BE2C (cell line): ENCODE measurements at regions not wholly inside any gene's neighbourhood (a gene's known extent, or its start where the extent isn't known, plus 50 kb on each side); places are given as distances from the start of the nearest gene placed in this dataset.
"Not testable (repeated sequence)": the region's sequence is repeated elsewhere in the genome, so short reads cannot be mapped to it uniquely, and the experiment has no call there.

ENCODE experiments used
- DNase-seq: peaks from one replicate; pipeline ENCODE4 v3.0.0-alpha.2; 2020
- H3K27me3 ChIP-seq: fragments of 250-450 bp; sonication (Bioruptor Pico); 2 replicates; pipeline ENCODE4 v1.5.1; 2020; ENCODE audit warnings: mild to moderate bottlenecking
- H3K36me3 ChIP-seq: fragments of 250-450 bp; sonication (Bioruptor Pico); 2 replicates; pipeline ENCODE4 v1.5.1; 2020; ENCODE audit warnings: mild to moderate bottlenecking
- H3K4me1 ChIP-seq: fragments of 250-450 bp; sonication (Bioruptor Pico); 2 replicates; pipeline ENCODE4 v1.5.1; 2020
- H3K4me3 ChIP-seq: 2 replicates; pipeline ENCODE4 v1.5.1; 2011; ENCODE audit warnings: low read depth, low read length
- H3K9me3 ChIP-seq: fragments of 250-450 bp; sonication (Bioruptor Pico); 2 replicates; pipeline ENCODE4 v1.5.1; 2020
- TF ChIP-seq, protein P1 (sequence below): IDR thresholded peaks from 2 replicates; pipeline ENCODE4 v1.5.1; 2012; ENCODE audit warnings: mild to moderate bottlenecking, low read depth, low read length

DNA sequence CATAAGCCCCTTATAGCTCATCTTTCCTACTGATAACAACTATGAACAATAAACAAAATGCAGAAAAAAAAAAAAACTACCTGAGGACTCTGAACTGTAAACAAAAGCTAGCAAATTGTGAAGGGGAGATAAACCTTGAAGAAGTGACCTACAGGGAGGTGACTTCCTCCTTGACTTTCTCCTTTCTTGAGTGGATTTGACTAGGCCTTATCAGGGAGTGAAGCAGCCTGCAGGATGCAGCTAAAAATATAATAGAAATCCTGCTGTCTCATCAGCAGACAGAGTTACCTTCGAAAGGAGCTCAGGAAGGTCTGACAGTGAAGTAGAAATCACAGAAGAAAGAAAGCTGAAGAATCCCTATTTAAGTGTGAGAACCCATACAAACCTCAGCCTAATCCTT, 322.0 kb upstream of the HTR1E start:
- peaks cover 3% of the 10 kb centered on the region for H3K4me1 ChIP-seq
- TF ChIP-seq, protein P1, sequence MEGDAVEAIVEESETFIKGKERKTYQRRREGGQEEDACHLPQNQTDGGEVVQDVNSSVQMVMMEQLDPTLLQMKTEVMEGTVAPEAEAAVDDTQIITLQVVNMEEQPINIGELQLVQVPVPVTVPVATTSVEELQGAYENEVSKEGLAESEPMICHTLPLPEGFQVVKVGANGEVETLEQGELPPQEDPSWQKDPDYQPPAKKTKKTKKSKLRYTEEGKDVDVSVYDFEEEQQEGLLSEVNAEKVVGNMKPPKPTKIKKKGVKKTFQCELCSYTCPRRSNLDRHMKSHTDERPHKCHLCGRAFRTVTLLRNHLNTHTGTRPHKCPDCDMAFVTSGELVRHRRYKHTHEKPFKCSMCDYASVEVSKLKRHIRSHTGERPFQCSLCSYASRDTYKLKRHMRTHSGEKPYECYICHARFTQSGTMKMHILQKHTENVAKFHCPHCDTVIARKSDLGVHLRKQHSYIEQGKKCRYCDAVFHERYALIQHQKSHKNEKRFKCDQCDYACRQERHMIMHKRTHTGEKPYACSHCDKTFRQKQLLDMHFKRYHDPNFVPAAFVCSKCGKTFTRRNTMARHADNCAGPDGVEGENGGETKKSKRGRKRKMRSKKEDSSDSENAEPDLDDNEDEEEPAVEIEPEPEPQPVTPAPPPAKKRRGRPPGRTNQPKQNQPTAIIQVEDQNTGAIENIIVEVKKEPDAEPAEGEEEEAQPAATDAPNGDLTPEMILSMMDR: no peak
- DNase-seq: no peak
- no peaks in the 10 kb centered on the region; the same call in 1 of the 2 replicates for H3K9me3 ChIP-seq
- no peaks in the 10 kb centered on the region for H3K27me3 ChIP-seq
- H3K36me3 ChIP-seq: no peaks in the 10 kb centered on the region
- no peak overlapping the region for H3K4me3 ChIP-seq

DNA sequence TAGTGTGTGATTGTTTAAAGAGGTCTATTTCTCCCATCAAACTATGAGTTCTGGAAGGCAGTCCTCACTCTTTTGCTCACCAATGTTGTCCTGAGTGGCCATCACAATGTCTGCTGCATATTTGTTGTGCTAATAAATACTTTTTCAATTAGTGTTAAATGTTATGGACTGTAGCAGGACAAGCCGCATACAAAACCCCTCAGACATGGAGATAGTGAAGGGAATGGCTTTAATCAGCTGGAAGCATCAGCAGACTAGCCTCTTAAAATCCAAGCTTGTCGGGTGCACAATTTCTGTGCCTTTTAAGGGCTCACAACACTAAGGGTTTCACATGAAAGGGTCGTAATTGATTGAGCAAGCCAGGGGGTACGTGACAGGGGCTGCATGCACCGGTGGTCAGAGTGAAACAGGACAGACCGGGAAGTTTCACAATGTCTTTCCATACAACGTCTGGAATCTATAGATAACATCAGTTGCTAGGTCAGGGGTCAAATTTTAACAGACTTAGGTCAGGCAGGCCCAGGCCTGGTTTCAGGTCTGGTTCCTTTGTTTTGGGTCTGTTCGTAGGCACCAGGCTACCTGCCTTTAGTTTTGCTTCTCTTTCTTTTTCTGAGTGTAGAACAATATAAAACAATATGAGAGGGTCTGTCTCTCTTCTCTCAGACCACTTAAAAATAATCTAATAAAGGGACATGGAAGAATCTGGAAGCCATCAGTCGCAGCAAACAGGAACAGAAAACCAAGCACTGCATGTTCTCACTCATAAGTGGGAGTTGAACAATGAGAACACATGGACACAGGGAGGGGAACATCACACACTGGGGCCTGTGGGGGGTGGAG, 327.6 kb upstream of the HTR1E start:
- peaks cover 10% of the 10 kb centered on the region for H3K4me1 ChIP-seq

DNA sequence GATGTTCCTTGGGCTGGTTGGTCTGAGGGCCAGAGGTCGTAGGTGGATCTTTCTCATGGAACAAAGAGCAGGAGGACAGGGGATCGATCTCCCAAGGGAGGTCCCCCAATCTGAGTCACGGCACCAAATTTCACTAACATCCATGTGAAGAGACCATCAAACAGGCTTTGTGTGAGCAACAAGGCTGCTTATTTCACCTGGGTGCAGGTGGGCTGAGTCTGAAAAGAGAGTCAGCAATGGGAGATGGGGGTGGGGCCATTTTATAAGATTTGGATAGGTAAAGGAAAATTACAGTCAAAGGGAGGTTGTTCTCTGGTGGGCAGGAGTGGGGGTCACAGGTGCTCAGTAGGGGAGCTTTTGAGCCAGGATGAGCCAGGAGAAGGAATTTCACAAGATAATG, 334.0 kb upstream of the HTR1E start:
- DNase-seq, H3K27me3 ChIP-seq, H3K4me1 ChIP-seq, H3K4me3 ChIP-seq, H3K36me3 ChIP-seq, H3K9me3 ChIP-seq: not testable (repeated sequence)

More for the DNA sequence above, 327.6 kb upstream of the HTR1E start:
- H3K36me3 ChIP-seq: no peaks in the 10 kb centered on the region
- no peaks in the 10 kb centered on the region for H3K9me3 ChIP-seq
- H3K4me3 ChIP-seq: no peak overlapping the region
- DNase-seq: peak; percentile 88
- no peaks in the 10 kb centered on the region for H3K27me3 ChIP-seq
- TF ChIP-seq, protein P1: no peak

DNA sequence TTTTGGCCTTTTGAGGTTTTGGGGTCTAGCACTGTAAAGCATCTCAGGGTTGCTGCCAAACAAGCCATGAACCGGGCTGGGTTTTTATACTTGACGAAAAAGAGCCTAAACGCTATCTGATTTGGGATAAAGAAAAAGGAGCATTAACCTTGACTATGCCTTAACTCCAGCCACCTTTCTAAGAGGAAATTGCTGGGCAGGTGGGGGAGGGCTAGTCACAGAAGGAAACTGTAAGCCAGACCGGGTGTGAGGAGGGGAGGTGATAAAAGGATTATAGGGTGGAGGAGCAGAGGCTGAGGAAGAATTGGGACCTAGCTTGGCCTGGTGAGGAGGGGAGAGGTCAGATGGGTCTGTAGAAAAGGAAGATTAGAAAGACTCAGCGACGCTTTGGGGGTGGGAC, 335.2 kb upstream of the HTR1E start:
- not testable (repeated sequence) for H3K4me3 ChIP-seq

DNA sequence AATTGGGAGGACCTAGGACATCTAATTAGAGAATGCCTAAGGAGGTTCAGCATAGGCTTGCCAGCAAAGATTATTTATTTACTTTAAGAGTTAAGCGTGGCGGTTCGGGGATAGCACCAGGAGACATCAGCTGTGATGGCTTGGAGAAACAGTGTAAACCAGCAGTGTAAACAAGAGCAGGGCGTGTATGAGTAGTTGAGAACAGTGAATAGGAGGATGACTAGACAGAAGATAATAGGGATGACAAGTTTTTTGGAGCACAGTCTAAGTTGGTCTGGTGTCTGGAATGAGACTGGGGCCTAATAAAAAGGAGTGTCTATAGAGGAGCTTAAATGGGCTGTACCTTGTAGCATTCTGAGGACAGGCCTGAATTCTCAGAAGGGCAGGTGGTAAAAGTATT, 338.4 kb upstream of the HTR1E start:
- H3K27me3 ChIP-seq, H3K4me1 ChIP-seq, H3K36me3 ChIP-seq, DNase-seq, H3K4me3 ChIP-seq, H3K9me3 ChIP-seq: not testable (repeated sequence)

More for the DNA sequence above, 335.2 kb upstream of the HTR1E start:
- not testable (repeated sequence) for H3K36me3 ChIP-seq, DNase-seq, H3K4me1 ChIP-seq, H3K9me3 ChIP-seq, H3K27me3 ChIP-seq

DNA sequence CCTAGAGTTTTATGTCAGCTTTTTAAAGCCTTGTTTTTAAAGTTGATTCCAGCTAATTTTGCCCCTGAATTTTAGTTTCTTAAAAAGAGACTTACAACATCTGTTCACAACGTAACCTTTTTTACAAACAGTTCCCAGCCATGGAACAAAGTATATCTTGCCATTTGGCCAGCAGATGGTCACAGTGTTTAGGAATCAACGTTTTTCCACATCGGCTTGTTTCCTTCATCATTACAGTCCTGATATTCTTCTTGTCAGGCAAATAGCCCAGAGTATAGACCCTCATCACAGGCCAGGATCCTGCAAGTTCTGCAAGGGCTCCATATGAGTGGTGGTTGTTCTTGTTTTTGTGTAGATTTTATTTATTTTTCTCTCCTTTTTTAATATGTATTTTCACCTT, 341.7 kb upstream of the HTR1E start:
- TF ChIP-seq, protein P1: no peak
- Histone ChIP-seq H3K27me3 (no peaks in the 10 kb centered on the region), H3K4me1 (no peaks in the 10 kb centered on the region), H3K9me3 (peaks cover 3% of the 10 kb centered on the region; the same call in 1 of the 2 replicates), H3K36me3 (no peaks in the 10 kb centered on the region), H3K4me3 (no peak overlapping the region)
- no peak for DNase-seq

DNA sequence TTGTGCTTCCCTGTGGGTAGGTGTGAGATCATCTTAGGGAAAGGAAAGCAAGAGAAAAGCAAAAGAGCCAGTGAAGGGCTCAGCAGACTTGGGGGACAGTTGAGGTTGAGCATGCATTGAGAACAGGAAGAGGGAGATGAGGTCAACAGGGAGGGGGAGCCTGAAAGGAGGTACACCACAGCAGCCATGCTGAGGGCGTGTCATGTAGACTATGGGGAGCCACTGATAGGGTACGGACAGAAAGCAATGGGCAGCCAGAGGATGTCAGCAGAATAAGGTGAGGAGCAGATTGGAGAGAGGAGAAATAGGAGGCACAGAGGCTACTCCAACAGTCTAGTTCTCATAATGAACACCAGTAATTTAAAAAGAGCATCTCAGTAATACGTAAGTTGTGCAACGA, 351.1 kb upstream of the HTR1E start:
- Histone ChIP-seq H3K4me3 (no peak overlapping the region), H3K27me3 (no peaks in the 10 kb centered on the region), H3K4me1 (no peaks in the 10 kb centered on the region; the same call in 1 of the 2 replicates), H3K36me3 (no peaks in the 10 kb centered on the region), H3K9me3 (no peaks in the 10 kb centered on the region; the same call in 1 of the 2 replicates)
- no peak for DNase-seq
- TF ChIP-seq, protein P1: no peak
